GM19467 (cell line): ENCODE measurements at regions not wholly inside any gene's neighbourhood (a gene's known extent, or its start where the extent isn't known, plus 50 kb on each side); places are given as distances from the start of the nearest gene placed in this dataset.
"Not testable (repeated sequence)": the region's sequence is repeated elsewhere in the genome, so short reads cannot be mapped to it uniquely, and the experiment has no call there.

Source experiments
- ATAC-seq: cut with Tn5 transposase; IDR thresholded peaks from one replicate; pipeline ENCODE4 v1.9.1; 2021; ENCODE audit warnings: mild to moderate bottlenecking, moderate library complexity; ENCODE audit not compliant: unreplicated experiment

- no peak for ATAC-seq
Measured at GRCh38 chr6:6966569-6966968, 141.2 kb upstream of the RREB1 start.

- no peak for ATAC-seq
Measured at GRCh38 chr6:6968357-6968730, 139.4 kb upstream of the RREB1 start.

- ATAC-seq = no peak
Measured at GRCh38 chr6:6968731-6969552, 138.8 kb upstream of the RREB1 start.

- no peak for ATAC-seq
Measured at GRCh38 chr6:6969761-6970223, 138.0 kb upstream of the RREB1 start.

- no peak for ATAC-seq
Measured at GRCh38 chr6:6970851-6971250, 136.9 kb upstream of the RREB1 start.

GRCh38 chr6:6971369-6971768 is 136.4 kb upstream of the RREB1 start:
- no peak for ATAC-seq

- no peak for ATAC-seq
Measured at GRCh38 chr6:6972456-6972855, 135.3 kb upstream of the RREB1 start.

GRCh38 chr6:6973721-6974120 is 134.0 kb upstream of the RREB1 start:
- no peak for ATAC-seq

- no peak for ATAC-seq
Measured at GRCh38 chr6:6975459-6976111, 132.2 kb upstream of the RREB1 start.

- ATAC-seq = no peak
Measured at GRCh38 chr6:6976193-6976592, 131.6 kb upstream of the RREB1 start.

- ATAC-seq = no peak
Measured at GRCh38 chr6:6978731-6979130, 129.0 kb upstream of the RREB1 start.

GRCh38 chr6:6980999-6981597 is 126.7 kb upstream of the RREB1 start:
- ATAC-seq = no peak

- ATAC-seq = no peak
Measured at GRCh38 chr6:6981681-6982322, 126.0 kb upstream of the RREB1 start.

GRCh38 chr6:6982663-6983062 is 125.1 kb upstream of the RREB1 start:
- no peak for ATAC-seq

- ATAC-seq = no peak
Measured at GRCh38 chr6:6984585-6985366, 123.0 kb upstream of the RREB1 start.

- no peak for ATAC-seq
Measured at GRCh38 chr6:6986344-6986743, 121.4 kb upstream of the RREB1 start.

- no peak for ATAC-seq
Measured at GRCh38 chr6:6987749-6988148, 120.0 kb upstream of the RREB1 start.

GRCh38 chr6:6990059-6990458 is 117.7 kb upstream of the RREB1 start:
- not testable (repeated sequence) for ATAC-seq

GRCh38 chr6:6993503-6994237 is 114.1 kb upstream of the RREB1 start:
- no peak for ATAC-seq

- no peak for ATAC-seq
Measured at GRCh38 chr6:6994796-6995195, 113.0 kb upstream of the RREB1 start.
